Osteoblast (primary cell): ENCODE measurements at regions not wholly inside any gene's neighbourhood (a gene's known extent, or its start where the extent isn't known, plus 50 kb on each side); places are given as distances from the start of the nearest gene placed in this dataset.

ENCODE experiments used
- DNase-seq: peaks from one replicate; pipeline ENCODE4 v3.0.0; 2011; ENCODE audit warnings: low spot score, mixed read lengths; ENCODE audit not compliant: insufficient read length; ENCODE audit errors: missing footprints
- H2AFZ ChIP-seq: 2 replicates; pipeline ENCODE4 v1.6.0; 2011; ENCODE audit warnings: mild to moderate bottlenecking, low read length
- H3K27ac ChIP-seq: 2 replicates; pipeline ENCODE4 v1.5.1; 2011; ENCODE audit warnings: mild to moderate bottlenecking, low read depth, low read length, moderate library complexity
- H3K27me3 ChIP-seq: 2 replicates; pipeline ENCODE4 v1.6.0; 2012; ENCODE audit warnings: mild to moderate bottlenecking, control low read depth, inconsistent platforms, low read length, moderate library complexity; ENCODE audit not compliant: insufficient read depth
- H3K36me3 ChIP-seq: 2 replicates; pipeline ENCODE4 v1.5.1; 2011; ENCODE audit warnings: mild to moderate bottlenecking, low read length, control low read depth, moderate library complexity; ENCODE audit not compliant: insufficient read depth
- H3K4me1 ChIP-seq: 2 replicates; pipeline ENCODE4 v1.5.1; 2011; ENCODE audit warnings: mild to moderate bottlenecking, low read length, control low read depth, moderate library complexity; ENCODE audit not compliant: insufficient read depth
- H3K4me2 ChIP-seq: 2 replicates; pipeline ENCODE4 v1.6.0; 2011; ENCODE audit warnings: mild to moderate bottlenecking, low read length; ENCODE audit not compliant: insufficient read depth
- H3K4me3 ChIP-seq: fragments of 200-600 bp; sonication (generic); 3 replicates; pipeline ENCODE4 v1.5.1; 2012; ENCODE audit warnings: mild to moderate bottlenecking, low read length, inconsistent platforms; ENCODE audit not compliant: insufficient read depth
- H3K79me2 ChIP-seq: 2 replicates; pipeline ENCODE4 v1.6.0; 2012; ENCODE audit warnings: mild to moderate bottlenecking, low read length, control low read depth, inconsistent platforms; ENCODE audit not compliant: insufficient read depth
- H3K9me3 ChIP-seq: 2 replicates; pipeline ENCODE4 v1.5.1; 2011; ENCODE audit warnings: low read depth, low read length, control low read depth
- H4K20me1 ChIP-seq: 2 replicates; pipeline ENCODE4 v1.6.0; 2012; ENCODE audit warnings: mild to moderate bottlenecking, low read length, control low read depth; ENCODE audit not compliant: insufficient read depth
- CTCF ChIP-seq: IDR thresholded peaks from 2 replicates; pipeline ENCODE4 v1.5.1; 2011; ENCODE audit warnings: mild to moderate bottlenecking, low read depth, low read length, moderate library complexity; ENCODE audit errors: extremely low read depth

- no peak for TF ChIP-seq CTCF
- no peaks in the 10 kb centered on the region for H4K20me1 ChIP-seq
- H2AFZ ChIP-seq, result no peak overlapping the region
- H3K4me1 ChIP-seq, result no peaks in the 10 kb centered on the region
- no peak overlapping the region for H3K27ac ChIP-seq
- H3K36me3 ChIP-seq, result no peaks in the 10 kb centered on the region
- no peaks in the 10 kb centered on the region for H3K9me3 ChIP-seq
- no peaks in the 10 kb centered on the region for H3K79me2 ChIP-seq
- DNase-seq, result no peak
- no peak overlapping the region for H3K4me3 ChIP-seq
- no peak overlapping the region for H3K4me2 ChIP-seq
- H3K27me3 ChIP-seq, result peaks cover 8% of the 10 kb centered on the region
Measured at GRCh38 chr10:58054881-58055280, 212.8 kb downstream of the IPMK start.

- TF ChIP-seq CTCF, result no peak
- H2AFZ ChIP-seq, result no peak overlapping the region
- no peaks in the 10 kb centered on the region for H3K4me1 ChIP-seq
- H3K4me3 ChIP-seq, result no peak overlapping the region
- no peak overlapping the region for H3K27ac ChIP-seq
- no peak for DNase-seq
- no peaks in the 10 kb centered on the region for H3K79me2 ChIP-seq
- H3K27me3 ChIP-seq, result peaks cover 8% of the 10 kb centered on the region
- no peaks in the 10 kb centered on the region for H3K36me3 ChIP-seq
- no peaks in the 10 kb centered on the region for H3K9me3 ChIP-seq
- no peaks in the 10 kb centered on the region for H4K20me1 ChIP-seq
- no peak overlapping the region for H3K4me2 ChIP-seq
Measured at GRCh38 chr10:58052772-58053171, 214.9 kb downstream of the IPMK start.

DNA sequence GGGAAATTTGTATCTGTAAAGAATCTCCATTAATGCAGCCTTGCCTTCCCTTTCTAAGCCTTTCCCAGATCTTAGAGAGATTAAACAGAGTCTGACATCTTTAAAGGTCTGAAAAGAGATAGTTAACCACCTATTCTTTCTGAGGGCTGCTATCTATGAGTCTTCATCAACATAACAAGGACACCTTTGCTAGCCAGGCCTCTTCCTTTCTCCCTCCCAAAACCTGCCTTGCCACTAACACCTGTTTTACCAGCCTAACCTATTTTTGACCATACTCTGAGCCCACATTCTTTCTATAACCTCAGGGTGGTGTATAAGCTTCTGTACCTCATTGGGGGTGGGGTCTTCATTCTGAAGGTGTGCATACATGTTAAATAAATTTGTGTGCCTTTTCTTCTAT is 217.1 kb downstream of the IPMK start:
- no peak for DNase-seq
- Histone ChIP-seq H3K36me3 (no peaks in the 10 kb centered on the region), H2AFZ (no peak overlapping the region), H3K4me3 (no peak overlapping the region), H4K20me1 (no peaks in the 10 kb centered on the region), H3K4me1 (no peaks in the 10 kb centered on the region), H3K27ac (no peak overlapping the region), H3K79me2 (no peaks in the 10 kb centered on the region), H3K27me3 (peaks cover 8% of the 10 kb centered on the region), H3K9me3 (no peaks in the 10 kb centered on the region), H3K4me2 (no peak overlapping the region)
- no peak for TF ChIP-seq CTCF

DNA sequence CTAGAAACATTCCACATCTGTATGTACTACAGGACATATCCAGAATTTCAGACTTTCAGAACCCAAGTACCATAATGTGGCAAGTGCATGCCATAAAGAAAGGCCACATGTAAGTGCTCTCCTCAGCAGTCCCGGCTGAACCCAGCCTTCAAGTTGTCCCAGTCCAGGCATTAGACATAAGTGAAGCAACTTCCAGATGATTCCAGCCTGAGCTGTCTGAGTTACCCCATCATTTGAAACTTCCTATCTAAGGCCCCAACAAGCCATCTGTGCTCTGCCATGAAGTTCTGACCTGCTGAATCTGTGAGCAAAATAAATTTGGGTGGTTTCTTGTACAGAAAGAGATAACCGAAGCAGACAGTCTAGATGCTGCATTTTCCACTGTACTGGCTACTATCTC is 218.8 kb downstream of the IPMK start:
- no peak for DNase-seq
- H3K9me3 ChIP-seq, result no peaks in the 10 kb centered on the region
- H2AFZ ChIP-seq, result no peak overlapping the region
- no peaks in the 10 kb centered on the region for H4K20me1 ChIP-seq
- H3K36me3 ChIP-seq, result no peaks in the 10 kb centered on the region
- H3K4me1 ChIP-seq, result peaks cover 6% of the 10 kb centered on the region
- H3K27me3 ChIP-seq, result peaks cover 8% of the 10 kb centered on the region
- H3K4me3 ChIP-seq, result no peak overlapping the region
- no peak overlapping the region for H3K27ac ChIP-seq
- TF ChIP-seq CTCF, result no peak
- H3K79me2 ChIP-seq, result no peaks in the 10 kb centered on the region
- H3K4me2 ChIP-seq, result no peak overlapping the region
